ENCODE measurements at regions not wholly inside any gene's neighbourhood (a gene's known extent, or its start where the extent isn't known, plus 50 kb on each side); places are given as distances from the start of the nearest gene placed in this dataset.
"Not testable (repeated sequence)": the region's sequence is repeated elsewhere in the genome, so short reads cannot be mapped to it uniquely, and the experiment has no call there.

- no peaks in the 10 kb centered on the region for H3K36me3 ChIP-seq (ENCODE audit: control insufficient read depth, insufficient read depth, low read length)
- H3K27ac ChIP-seq (ENCODE audit: low read length) = no peak overlapping the region
- DNase-seq = no peak
- 93% methylated on average over 3 of the region's 6 CpGs for WGBS (ENCODE audit: insufficient coverage, low lambda C conversion rate)
- H3K4me1 ChIP-seq (ENCODE audit: control insufficient read depth, insufficient read depth, low read length) = no peaks in the 10 kb centered on the region
- H3K9me3 ChIP-seq (ENCODE audit: control insufficient read depth, low read depth, low read length) = no peaks in the 10 kb centered on the region
- no peaks in the 10 kb centered on the region for H3K27me3 ChIP-seq (ENCODE audit: control insufficient read depth, insufficient read depth, low read length)
- no peak overlapping the region for H3K4me3 ChIP-seq (ENCODE audit: low read length)
Measured at GRCh38 chr2:210912779-210913178, 356.4 kb downstream of the CPS1 start.

GRCh38 chr2:210913461-210913860 is 357.1 kb downstream of the CPS1 start:
- no peak for DNase-seq
- Histone ChIP-seq H3K36me3 (ENCODE audit: control insufficient read depth, insufficient read depth, low read length) (no peaks in the 10 kb centered on the region), H3K27me3 (ENCODE audit: control insufficient read depth, insufficient read depth, low read length) (no peaks in the 10 kb centered on the region), H3K9me3 (ENCODE audit: control insufficient read depth, low read depth, low read length) (no peaks in the 10 kb centered on the region), H3K27ac (ENCODE audit: low read length) (no peak overlapping the region), H3K4me3 (ENCODE audit: low read length) (no peak overlapping the region), H3K4me1 (ENCODE audit: control insufficient read depth, insufficient read depth, low read length) (no peaks in the 10 kb centered on the region)
- WGBS (ENCODE audit: insufficient coverage, low lambda C conversion rate) = 29% methylated on average over 2 of the region's 2 CpGs

GRCh38 chr2:210915912-210916311 is 359.5 kb downstream of the CPS1 start:
- no peak overlapping the region for H3K27ac ChIP-seq (ENCODE audit: low read length)
- H3K4me3 ChIP-seq (ENCODE audit: low read length) = no peak overlapping the region
- H3K36me3 ChIP-seq (ENCODE audit: control insufficient read depth, insufficient read depth, low read length) = no peaks in the 10 kb centered on the region
- WGBS (ENCODE audit: insufficient coverage, low lambda C conversion rate) = no CpG with 5 or more reads among the region's 1 CpG
- no peaks in the 10 kb centered on the region for H3K27me3 ChIP-seq (ENCODE audit: control insufficient read depth, insufficient read depth, low read length)
- no peak for DNase-seq
- H3K9me3 ChIP-seq (ENCODE audit: control insufficient read depth, low read depth, low read length) = no peaks in the 10 kb centered on the region
- H3K4me1 ChIP-seq (ENCODE audit: control insufficient read depth, insufficient read depth, low read length) = no peaks in the 10 kb centered on the region

DNA sequence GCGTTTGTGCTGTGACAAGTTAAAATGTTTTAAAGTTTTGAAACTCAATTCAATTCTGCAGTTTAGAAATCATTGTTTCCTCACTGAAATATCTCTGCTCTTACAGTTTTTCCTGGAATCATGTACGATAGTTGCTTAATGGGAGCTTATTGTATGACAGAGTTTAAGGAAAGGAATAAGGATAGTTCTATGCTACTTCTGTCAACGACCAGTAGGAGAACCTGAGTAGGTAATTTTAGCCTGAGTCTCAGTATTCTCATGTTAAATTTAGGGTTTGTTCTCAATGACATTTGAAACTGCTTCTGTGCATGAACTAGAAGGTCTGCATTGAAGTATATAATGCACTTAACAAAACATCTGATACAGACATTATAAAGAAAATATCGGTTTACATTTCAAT is 361.1 kb downstream of the CPS1 start:
- no peaks in the 10 kb centered on the region for H3K9me3 ChIP-seq (ENCODE audit: control insufficient read depth, low read depth, low read length)
- no peaks in the 10 kb centered on the region for H3K27me3 ChIP-seq (ENCODE audit: control insufficient read depth, insufficient read depth, low read length)
- no peak overlapping the region for H3K27ac ChIP-seq (ENCODE audit: low read length)
- H3K4me3 ChIP-seq (ENCODE audit: low read length) = no peak overlapping the region
- no peak for DNase-seq
- WGBS (ENCODE audit: insufficient coverage, low lambda C conversion rate) = 100% methylated on average over 2 of the region's 4 CpGs
- no peaks in the 10 kb centered on the region for H3K36me3 ChIP-seq (ENCODE audit: control insufficient read depth, insufficient read depth, low read length)
- no peaks in the 10 kb centered on the region for H3K4me1 ChIP-seq (ENCODE audit: control insufficient read depth, insufficient read depth, low read length)

GRCh38 chr2:210919128-210919527 is 362.7 kb downstream of the CPS1 start:
- DNase-seq = no peak
- no peaks in the 10 kb centered on the region for H3K9me3 ChIP-seq (ENCODE audit: control insufficient read depth, low read depth, low read length)
- H3K27ac ChIP-seq (ENCODE audit: low read length) = no peak overlapping the region
- H3K4me3 ChIP-seq (ENCODE audit: low read length) = no peak overlapping the region
- no peaks in the 10 kb centered on the region for H3K36me3 ChIP-seq (ENCODE audit: control insufficient read depth, insufficient read depth, low read length)
- H3K27me3 ChIP-seq (ENCODE audit: control insufficient read depth, insufficient read depth, low read length) = no peaks in the 10 kb centered on the region
- H3K4me1 ChIP-seq (ENCODE audit: control insufficient read depth, insufficient read depth, low read length) = no peaks in the 10 kb centered on the region

DNA sequence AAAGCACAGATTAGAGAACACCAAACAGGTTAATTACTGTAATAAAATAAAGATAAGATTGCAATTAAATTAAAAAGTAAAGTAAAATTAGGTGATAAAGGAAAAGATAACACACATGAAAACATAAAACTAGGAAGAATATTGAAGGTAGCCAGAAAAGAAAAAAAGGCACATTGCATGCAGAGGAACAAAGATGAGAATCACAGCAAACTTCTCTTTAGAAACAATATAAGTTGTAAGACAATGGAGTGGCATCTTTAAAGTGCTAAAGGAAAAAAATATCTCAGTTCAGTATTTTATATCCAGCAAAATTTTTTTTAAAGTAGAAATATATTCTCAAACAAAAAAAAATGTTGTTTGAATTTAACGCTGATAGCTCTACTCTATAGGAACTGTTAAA is 366.0 kb downstream of the CPS1 start:
- no peak for DNase-seq
- 100% methylated on average over 1 of the region's 1 CpG for WGBS (ENCODE audit: insufficient coverage, low lambda C conversion rate)
- Histone ChIP-seq H3K27ac (ENCODE audit: low read length) (no peak overlapping the region), H3K9me3 (ENCODE audit: control insufficient read depth, low read depth, low read length) (no peaks in the 10 kb centered on the region), H3K27me3 (ENCODE audit: control insufficient read depth, insufficient read depth, low read length) (no peaks in the 10 kb centered on the region), H3K36me3 (ENCODE audit: control insufficient read depth, insufficient read depth, low read length) (no peaks in the 10 kb centered on the region), H3K4me1 (ENCODE audit: control insufficient read depth, insufficient read depth, low read length) (no peaks in the 10 kb centered on the region), H3K4me3 (ENCODE audit: low read length) (no peak overlapping the region)

GRCh38 chr2:210928714-210929113 is 372.3 kb downstream of the CPS1 start:
- H3K27ac ChIP-seq (ENCODE audit: low read length) = no peak overlapping the region
- H3K4me1 ChIP-seq (ENCODE audit: control insufficient read depth, insufficient read depth, low read length) = no peaks in the 10 kb centered on the region
- no peak overlapping the region for H3K4me3 ChIP-seq (ENCODE audit: low read length)
- H3K9me3 ChIP-seq (ENCODE audit: control insufficient read depth, low read depth, low read length) = no peaks in the 10 kb centered on the region
- no CpG with 5 or more reads among the region's 2 CpGs for WGBS (ENCODE audit: insufficient coverage, low lambda C conversion rate)
- H3K27me3 ChIP-seq (ENCODE audit: control insufficient read depth, insufficient read depth, low read length) = no peaks in the 10 kb centered on the region
- H3K36me3 ChIP-seq (ENCODE audit: control insufficient read depth, insufficient read depth, low read length) = no peaks in the 10 kb centered on the region
- DNase-seq = no peak

DNA sequence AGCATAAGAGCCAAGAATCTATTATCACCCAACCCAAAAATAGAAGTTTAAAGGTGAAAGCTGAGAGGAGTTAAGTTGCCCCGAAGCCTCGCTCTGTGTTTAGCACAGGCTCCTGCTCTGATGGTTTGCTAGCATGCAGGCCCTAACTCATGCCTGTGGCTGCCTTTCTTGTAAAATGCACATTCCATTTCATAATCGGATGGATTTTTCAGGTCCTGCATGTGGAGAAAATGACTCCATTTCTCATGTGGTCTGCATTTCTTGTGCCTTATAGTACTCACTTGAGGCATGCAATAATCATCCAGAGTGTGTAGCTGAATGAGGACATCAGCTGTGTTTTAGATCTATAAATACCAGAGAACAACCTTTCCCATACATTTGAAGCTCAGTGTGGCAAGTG is 381.8 kb downstream of the CPS1 start:
- Histone ChIP-seq H3K36me3 (ENCODE audit: control insufficient read depth, insufficient read depth, low read length) (no peaks in the 10 kb centered on the region), H3K27me3 (ENCODE audit: control insufficient read depth, insufficient read depth, low read length) (no peaks in the 10 kb centered on the region), H3K27ac (ENCODE audit: low read length) (no peak overlapping the region), H3K9me3 (ENCODE audit: control insufficient read depth, low read depth, low read length) (no peaks in the 10 kb centered on the region), H3K4me1 (ENCODE audit: control insufficient read depth, insufficient read depth, low read length) (no peaks in the 10 kb centered on the region), H3K4me3 (ENCODE audit: low read length) (no peak overlapping the region)
- no peak for DNase-seq
- WGBS (ENCODE audit: insufficient coverage, low lambda C conversion rate) = no CpG with 5 or more reads among the region's 3 CpGs

- Histone ChIP-seq H3K4me1 (ENCODE audit: control insufficient read depth, insufficient read depth, low read length) (no peaks in the 10 kb centered on the region), H3K27me3 (ENCODE audit: control insufficient read depth, insufficient read depth, low read length) (no peaks in the 10 kb centered on the region), H3K27ac (ENCODE audit: low read length) (no peak overlapping the region), H3K4me3 (ENCODE audit: low read length) (no peak overlapping the region), H3K36me3 (ENCODE audit: control insufficient read depth, insufficient read depth, low read length) (no peaks in the 10 kb centered on the region), H3K9me3 (ENCODE audit: control insufficient read depth, low read depth, low read length) (peaks cover 4% of the 10 kb centered on the region)
- DNase-seq = no peak
- no CpG with 5 or more reads among the region's 2 CpGs for WGBS (ENCODE audit: insufficient coverage, low lambda C conversion rate)
Measured at GRCh38 chr2:210946395-210946794, 390.0 kb downstream of the CPS1 start.

DNA sequence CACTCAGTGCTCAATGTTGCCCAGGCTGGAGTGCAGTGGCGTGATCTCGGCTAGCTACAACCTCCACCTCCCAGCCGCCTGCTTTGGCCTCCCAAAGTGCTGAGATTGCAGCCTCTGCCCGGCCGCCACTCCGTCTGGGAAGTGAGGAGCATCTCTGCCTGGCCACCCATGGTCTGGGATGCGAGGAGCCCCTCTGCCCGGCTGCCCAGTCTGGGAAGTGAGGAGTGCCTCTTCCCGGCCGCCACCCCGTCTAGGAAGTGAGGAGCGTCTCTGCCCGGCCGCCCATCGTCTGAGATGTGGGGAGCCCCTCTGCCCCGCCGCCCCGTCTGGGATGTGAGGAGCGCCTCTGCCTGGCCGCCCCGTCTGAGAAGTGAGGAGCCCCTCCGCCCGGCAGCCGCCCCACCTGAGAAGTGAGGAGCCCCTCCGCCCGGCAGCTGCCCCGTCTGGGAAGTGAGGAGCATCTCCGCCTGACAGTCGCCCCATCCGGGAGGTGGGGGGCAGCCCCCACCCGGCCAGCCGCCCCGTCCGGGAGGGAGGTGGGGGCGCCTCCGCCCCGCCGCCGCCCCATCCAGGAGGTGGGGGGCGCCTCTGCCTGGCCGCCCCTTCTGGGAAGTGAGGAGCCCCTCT is 394.1 kb downstream of the CPS1 start:
- not testable (repeated sequence) for DNase-seq; H3K36me3 ChIP-seq (ENCODE audit: control insufficient read depth, insufficient read depth, low read length); H3K9me3 ChIP-seq (ENCODE audit: control insufficient read depth, low read depth, low read length); H3K4me1 ChIP-seq (ENCODE audit: control insufficient read depth, insufficient read depth, low read length); H3K27me3 ChIP-seq (ENCODE audit: control insufficient read depth, insufficient read depth, low read length); H3K4me3 ChIP-seq (ENCODE audit: low read length); H3K27ac ChIP-seq (ENCODE audit: low read length)
- WGBS (ENCODE audit: insufficient coverage, low lambda C conversion rate) = no CpG with 5 or more reads among the region's 41 CpGs

GRCh38 chr2:210954386-210954907 is 398.0 kb downstream of the CPS1 start:
- no peaks in the 10 kb centered on the region for H3K4me1 ChIP-seq (ENCODE audit: control insufficient read depth, insufficient read depth, low read length)
- no peak for DNase-seq
- no peaks in the 10 kb centered on the region for H3K36me3 ChIP-seq (ENCODE audit: control insufficient read depth, insufficient read depth, low read length)
- no peak overlapping the region for H3K4me3 ChIP-seq (ENCODE audit: low read length)
- H3K27ac ChIP-seq (ENCODE audit: low read length) = no peak overlapping the region
- H3K9me3 ChIP-seq (ENCODE audit: control insufficient read depth, low read depth, low read length) = peaks cover 4% of the 10 kb centered on the region
- H3K27me3 ChIP-seq (ENCODE audit: control insufficient read depth, insufficient read depth, low read length) = no peaks in the 10 kb centered on the region
- no CpG with 5 or more reads among the region's 2 CpGs for WGBS (ENCODE audit: insufficient coverage, low lambda C conversion rate)
